ENCODE measurements at regions not wholly inside any gene's neighbourhood (a gene's known extent, or its start where the extent isn't known, plus 50 kb on each side); places are given as distances from the start of the nearest gene placed in this dataset.

DNA sequence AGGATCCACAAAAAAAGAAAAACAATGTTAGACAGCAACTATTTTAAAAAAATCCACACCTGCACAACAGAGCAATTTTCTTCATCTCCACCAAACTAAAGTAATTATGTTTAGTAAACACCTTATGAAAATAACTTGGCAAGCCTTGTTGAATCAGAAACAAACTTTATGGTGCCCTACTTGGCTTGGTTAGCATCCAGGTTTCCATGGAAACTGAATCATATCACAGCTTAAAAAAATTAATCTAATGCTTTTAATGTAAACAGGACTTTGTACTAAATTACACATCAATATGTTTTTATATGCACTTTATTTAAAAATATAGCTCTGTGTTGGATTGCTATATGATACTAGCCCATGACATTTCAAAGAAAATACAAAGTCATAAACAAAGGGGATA is 1882.4 kb downstream of the SUCLG1 start:
- DNase-seq, result no peak

DNA sequence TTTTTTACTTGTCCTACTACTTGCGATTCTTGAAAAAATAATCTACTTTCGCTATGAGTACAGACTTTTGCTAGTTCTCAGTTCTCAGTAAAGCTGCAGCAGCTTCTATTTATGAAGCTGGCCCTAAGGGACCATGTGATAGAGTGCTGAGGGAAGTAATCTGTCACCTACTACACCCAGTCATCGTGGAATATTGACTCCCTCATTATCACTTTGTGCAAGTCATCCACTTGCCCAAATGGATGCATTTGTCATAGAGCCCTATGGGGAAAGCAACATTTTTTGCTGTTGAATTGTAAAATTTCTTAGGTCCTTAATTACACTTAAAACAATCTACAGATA is 1919.8 kb downstream of the SUCLG1 start:
- no peak for DNase-seq

DNA sequence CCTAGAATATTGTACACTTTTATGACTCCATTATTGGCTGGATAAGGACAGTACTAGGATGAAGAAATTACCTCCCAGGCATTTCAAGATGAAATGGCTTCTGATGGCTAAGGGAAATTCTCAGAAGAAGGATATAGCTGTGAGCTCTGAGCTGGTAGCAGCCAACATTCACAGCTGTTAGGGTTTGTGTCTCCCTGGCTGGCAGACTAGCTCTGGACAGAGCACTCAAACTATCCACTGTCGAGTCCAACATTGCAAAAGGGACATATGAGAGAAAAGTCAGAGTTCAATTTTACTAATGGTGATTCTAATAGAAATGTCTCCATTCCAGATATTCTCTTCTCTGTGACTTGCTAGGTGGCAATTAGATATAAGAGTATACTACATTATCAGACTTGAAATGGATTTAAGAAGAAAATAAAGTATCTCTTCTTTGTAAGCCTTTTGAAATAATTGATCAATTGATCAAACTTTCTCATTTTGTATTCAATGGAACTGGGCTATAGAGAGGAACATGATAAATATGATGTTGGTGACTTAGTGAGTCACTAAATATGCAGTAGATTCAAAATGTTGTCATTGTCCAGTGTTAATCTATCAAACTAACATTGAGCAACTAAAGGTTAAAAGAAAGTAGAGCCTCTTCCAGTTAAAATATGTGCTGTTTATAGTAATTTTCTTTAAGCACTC is 1920.3 kb downstream of the SUCLG1 start:
- no peak for DNase-seq

GRCh38 chr2:82528288-82528687 is 1930.8 kb downstream of the SUCLG1 start:
- DNase-seq, result no peak

DNA sequence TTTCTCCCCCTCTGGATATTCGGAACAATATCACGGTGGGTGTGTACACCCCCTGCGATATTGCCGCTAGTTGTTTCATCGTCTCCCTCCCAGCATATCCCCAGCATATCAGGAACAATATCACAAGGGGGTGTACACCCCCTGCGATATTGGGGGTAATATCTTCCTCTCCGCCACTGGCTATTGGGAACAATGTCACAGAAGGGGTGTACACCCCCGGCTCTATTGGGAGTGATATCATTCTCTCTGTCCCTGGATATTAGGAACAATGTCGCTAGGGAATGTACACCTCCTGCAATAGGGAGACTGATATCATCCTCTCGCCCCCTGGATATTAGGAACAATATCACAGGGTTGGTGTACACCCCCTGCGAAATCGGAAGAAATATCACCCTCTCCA is 1932.0 kb downstream of the SUCLG1 start:
- DNase-seq, result no peak

- no peak for DNase-seq
Measured at GRCh38 chr2:82526277-82526676, 1932.8 kb downstream of the SUCLG1 start.

DNA sequence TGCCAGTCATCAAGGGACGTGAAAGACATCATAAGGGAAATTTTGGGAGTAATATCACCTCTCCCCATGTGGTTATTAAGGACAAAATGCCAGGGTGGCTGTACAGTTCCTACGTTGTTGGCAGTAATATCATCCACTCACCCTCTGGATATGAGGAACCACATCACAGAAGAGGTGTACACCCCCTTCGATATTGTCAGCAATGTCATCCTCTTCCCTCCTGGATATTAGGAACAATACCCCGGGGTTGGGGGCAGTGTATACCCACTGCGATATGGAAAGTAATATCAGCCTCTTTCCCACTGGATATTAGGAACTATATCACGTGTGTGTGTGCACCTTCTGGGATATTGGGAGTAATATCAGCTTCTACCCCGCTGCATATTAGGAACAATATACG is 1933.3 kb downstream of the SUCLG1 start:
- DNase-seq, result no peak

DNA sequence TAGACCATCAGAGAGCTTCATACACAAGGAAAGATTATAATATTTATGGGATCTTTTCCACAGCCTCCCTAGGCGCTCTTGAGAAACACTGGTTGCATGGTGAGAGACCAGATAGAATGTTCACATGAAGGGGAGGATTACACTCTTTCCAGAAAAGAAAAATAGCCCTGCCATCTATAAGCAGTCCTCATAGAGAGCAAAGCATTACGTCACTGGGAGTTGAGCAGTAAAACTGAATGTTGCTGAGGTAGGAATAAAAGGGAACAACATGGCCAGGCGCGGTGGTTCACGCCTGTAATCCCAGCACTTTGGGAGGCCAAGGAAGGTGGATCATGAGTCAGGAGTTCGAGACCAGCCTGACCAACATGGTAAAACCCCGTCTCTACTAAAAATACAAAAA is 1934.3 kb downstream of the SUCLG1 start:
- DNase-seq, result no peak

DNA sequence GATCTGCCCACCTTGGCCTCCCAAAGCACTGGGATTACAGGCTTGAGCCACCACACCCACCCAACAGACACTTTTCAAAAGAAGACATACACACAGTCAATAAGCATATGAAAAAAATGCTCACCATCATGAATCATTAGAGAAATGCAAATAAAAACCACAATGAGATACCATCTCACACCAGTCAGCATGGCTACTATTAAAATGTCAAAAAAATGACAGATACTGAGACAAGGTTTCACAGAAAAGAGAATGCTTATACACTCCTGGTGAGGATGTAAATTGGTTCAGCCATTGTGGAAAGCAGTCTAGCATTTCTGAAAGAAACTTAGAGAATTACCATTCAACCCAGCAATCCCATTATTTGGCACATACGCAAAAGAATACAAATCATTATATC is 1947.2 kb downstream of the SUCLG1 start:
- no peak for DNase-seq

DNA sequence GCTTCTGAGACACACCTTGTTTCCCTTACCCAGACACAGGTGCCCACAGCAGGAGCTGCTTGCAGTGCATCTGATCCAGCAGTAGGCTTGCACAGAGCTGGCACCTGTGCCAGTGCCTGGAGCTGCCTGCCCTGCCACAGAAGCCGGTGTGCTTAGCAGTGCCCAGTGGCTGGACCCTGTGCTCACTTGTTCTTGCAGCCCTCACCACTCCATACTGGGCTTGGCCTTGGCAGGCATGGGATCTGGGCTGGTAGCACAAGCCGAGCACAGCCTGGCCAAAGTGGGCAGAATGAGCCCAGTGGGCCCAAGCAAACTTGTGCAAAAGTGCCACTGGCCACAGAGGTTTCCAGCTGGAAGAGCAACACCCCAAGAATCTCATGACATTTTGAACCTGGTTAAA is 1950.4 kb downstream of the SUCLG1 start:
- DNase-seq, result no peak

- no peak for DNase-seq
Measured at GRCh38 chr2:82507657-82508056, 1951.4 kb downstream of the SUCLG1 start.

GRCh38 chr2:82501217-82501616 is 1957.9 kb downstream of the SUCLG1 start:
- no peak for DNase-seq

- no peak for DNase-seq
Measured at GRCh38 chr2:82498777-82499443, 1960.2 kb downstream of the SUCLG1 start.

GRCh38 chr2:82494739-82495138 is 1964.3 kb downstream of the SUCLG1 start:
- no peak for DNase-seq

- DNase-seq, result no peak
Measured at GRCh38 chr2:82491591-82491990, 1967.5 kb downstream of the SUCLG1 start.

- DNase-seq, result no peak
Measured at GRCh38 chr2:82487354-82487753, 1971.7 kb downstream of the SUCLG1 start.

DNA sequence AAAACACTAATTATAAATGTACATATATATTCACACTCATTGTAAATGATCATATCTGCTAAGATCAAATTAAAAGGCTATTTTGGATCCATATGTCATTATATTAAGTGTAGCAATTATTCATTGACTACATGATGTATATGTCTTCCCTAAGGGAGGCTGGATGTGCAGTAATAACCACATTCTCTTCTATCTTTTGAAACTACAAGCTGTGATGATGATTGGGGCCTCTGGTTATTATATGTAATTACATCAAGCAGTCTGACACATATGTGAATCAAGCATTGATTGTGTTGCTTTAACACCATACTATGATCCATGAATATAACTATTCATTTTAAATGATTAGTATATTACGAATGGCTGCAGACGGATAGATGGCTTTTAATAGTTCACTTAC is 1973.4 kb downstream of the SUCLG1 start:
- no peak for DNase-seq

DNA sequence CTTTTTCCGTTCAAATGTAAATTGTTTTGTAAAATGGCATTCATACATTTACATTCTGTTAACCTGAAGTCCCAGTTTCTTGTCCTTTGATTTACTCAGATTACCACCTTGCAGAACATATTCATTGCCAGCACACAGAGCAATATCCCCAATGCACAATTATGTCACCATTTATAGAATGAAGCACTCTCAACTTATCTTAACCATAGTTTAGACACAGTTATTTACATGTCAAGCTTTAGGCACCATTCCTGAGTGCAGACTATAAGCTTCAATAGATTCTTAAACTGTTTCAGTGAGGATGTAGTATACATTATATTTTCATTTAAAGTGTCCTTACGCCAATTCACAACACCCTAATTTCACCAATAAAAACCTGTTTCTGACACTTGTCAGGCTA is 1977.9 kb downstream of the SUCLG1 start:
- no peak for DNase-seq

GRCh38 chr2:82478641-82479040 is 1980.4 kb downstream of the SUCLG1 start:
- DNase-seq, result no peak

GRCh38 chr2:82476094-82476493 is 1983.0 kb downstream of the SUCLG1 start:
- no peak for DNase-seq

GRCh38 chr2:82428251-82428650 is 2030.8 kb downstream of the SUCLG1 start:
- no peak for DNase-seq

GRCh38 chr2:82412021-82412420 is 2047.1 kb downstream of the SUCLG1 start:
- DNase-seq, result no peak

DNA sequence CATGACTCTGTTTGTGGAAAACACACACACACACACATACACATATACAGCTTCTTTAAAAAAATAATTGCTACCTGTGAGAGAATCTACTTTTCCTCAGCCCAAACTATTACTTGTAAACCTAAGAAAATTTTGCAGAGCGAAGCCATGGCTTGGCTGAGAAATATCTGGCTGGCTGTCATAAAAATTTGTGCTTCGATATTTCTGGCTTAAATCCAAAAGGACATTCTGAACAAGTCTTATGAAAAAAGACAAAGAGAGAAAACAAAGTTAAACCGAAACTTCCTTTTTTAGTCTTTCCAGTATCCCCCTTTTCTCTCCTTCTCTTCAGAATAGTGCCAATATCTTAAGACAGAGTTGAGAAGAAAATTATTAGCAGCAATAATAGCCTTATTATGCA is 2048.0 kb downstream of the SUCLG1 start:
- no peak for DNase-seq

GRCh38 chr2:82395531-82395930 is 2063.5 kb downstream of the SUCLG1 start:
- no peak for DNase-seq

Measured in anterior cingulate cortex (tissue), 58 donors.